ENCODE measurements at regions not wholly inside any gene's neighbourhood (a gene's known extent, or its start where the extent isn't known, plus 50 kb on each side); places are given as distances from the start of the nearest gene placed in this dataset.

GRCh38 chr3:5994651-5995050 lies 807.1 kb downstream of the EDEM1 start:
- TF ChIP-seq POLR2A (IDR thresholded peaks at IDR 0.05) (no peak), CTCF (IDR thresholded peaks at IDR 0.05) (no peak), POLR2AphosphoS5 (IDR thresholded peaks at IDR 0.05) (no peak)
